Neutrophil (primary cell): ENCODE measurements at regions not wholly inside any gene's neighbourhood (a gene's known extent, or its start where the extent isn't known, plus 50 kb on each side); places are given as distances from the start of the nearest gene placed in this dataset.

Experiments used
- H3K27ac ChIP-seq: fragments of 200-600 bp; sonication (generic); 2 replicates; pipeline ENCODE4 v1.5.1; 2016; ENCODE audit warnings: mild to moderate bottlenecking, moderate library complexity
- H3K27me3 ChIP-seq: fragments of 200-600 bp; sonication (generic); 2 replicates; pipeline ENCODE4 v1.6.0; 2016; ENCODE audit warnings: mild to moderate bottlenecking
- H3K36me3 ChIP-seq: fragments of 200-600 bp; sonication (generic); 2 replicates; pipeline ENCODE4 v1.5.1; 2017
- H3K4me1 ChIP-seq, 2 experiments: fragments of 200-600 bp in 1 of 2; sonication (generic) in 1 of 2; 1 replicate in 1 of 2; 2 replicates in 1 of 2; pipeline versions ENCODE4 v1.5.1 to v1.6.1; 2013 to 2016; ENCODE audit warnings: low read depth in 1 of 2, low read length in 1 of 2, mild to moderate bottlenecking in 1 of 2, moderate library complexity in 1 of 2; ENCODE audit not compliant: control insufficient read depth in 1 of 2, insufficient read depth in 1 of 2
- H3K4me3 ChIP-seq, 2 experiments: fragments of 200-600 bp in 1 of 2; sonication (generic) in 1 of 2; 1 replicate in 1 of 2; 2 replicates in 1 of 2; pipeline ENCODE4 v1.5.1; 2013 to 2016; ENCODE audit warnings: low read depth in 1 of 2, low read length in 1 of 2, mild to moderate bottlenecking in 1 of 2, moderate library complexity in 1 of 2
- H3K9me3 ChIP-seq: fragments of 200-600 bp; sonication (generic); 2 replicates; pipeline ENCODE4 v1.5.1; 2016
- CTCF ChIP-seq: fragments of 200-600 bp; sonication (generic); IDR thresholded peaks from 2 replicates; pipeline ENCODE4 v1.5.1; 2016; ENCODE audit warnings: antibody characterized with exemption

DNA sequence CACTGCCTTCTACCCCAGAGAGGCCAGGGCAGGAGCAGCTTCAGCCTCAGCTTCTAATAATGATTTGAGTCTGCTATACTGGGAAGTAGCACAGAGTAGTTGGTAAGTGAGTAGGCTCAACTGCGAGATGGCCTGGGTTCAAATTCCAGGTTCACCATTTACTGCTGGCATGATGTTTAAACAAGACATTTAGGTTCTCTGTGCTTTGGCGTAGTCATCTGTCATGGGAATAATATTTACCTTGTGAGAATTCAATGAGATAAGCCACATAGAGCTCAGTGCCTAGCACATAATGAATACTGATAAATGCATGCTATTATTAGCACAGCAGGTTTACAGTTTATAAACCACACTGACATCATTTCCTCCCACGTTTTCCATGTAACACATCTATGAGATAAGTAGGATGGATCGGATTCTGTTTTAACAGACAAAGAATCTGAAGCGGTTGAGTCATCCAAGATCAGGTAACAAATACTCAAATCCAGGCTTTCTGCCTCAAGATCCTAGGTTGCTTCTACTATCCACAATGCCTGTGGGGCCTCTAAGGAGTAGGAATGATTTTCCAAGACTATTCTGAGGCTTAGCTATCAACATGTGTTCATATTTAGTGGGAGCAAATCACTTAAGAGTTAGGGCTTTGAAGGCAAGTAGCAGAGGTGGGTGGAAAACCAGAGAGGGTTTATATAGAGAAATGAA, 72.9 kb upstream of the DTNBP1 start:
- TF ChIP-seq CTCF = no peak
- H3K27me3 ChIP-seq = peaks cover 17% of the 10 kb centered on the region
- H3K36me3 ChIP-seq = no peaks in the 10 kb centered on the region
- H3K4me1 ChIP-seq = no peaks in the 10 kb centered on the region
- no peaks in the 10 kb centered on the region for H3K9me3 ChIP-seq
- no peak overlapping the region for H3K4me3 ChIP-seq
- no peak overlapping the region for H3K27ac ChIP-seq

GRCh38 chr6:15734118-15734897, 71.5 kb upstream of the DTNBP1 start:
- H3K4me3 ChIP-seq = no peak overlapping the region
- no peak overlapping the region for H3K27ac ChIP-seq
- no peaks in the 10 kb centered on the region for H3K36me3 ChIP-seq
- peaks cover 17% of the 10 kb centered on the region for H3K27me3 ChIP-seq
- no peaks in the 10 kb centered on the region for H3K9me3 ChIP-seq
- no peaks in the 10 kb centered on the region for H3K4me1 ChIP-seq
- no peak for TF ChIP-seq CTCF

GRCh38 chr6:15730922-15731321, 68.1 kb upstream of the DTNBP1 start:
- Histone ChIP-seq H3K27me3 (peaks cover 17% of the 10 kb centered on the region), H3K4me3 (no peak overlapping the region), H3K4me1 (no peaks in the 10 kb centered on the region), H3K36me3 (no peaks in the 10 kb centered on the region), H3K27ac (no peak overlapping the region), H3K9me3 (no peaks in the 10 kb centered on the region)
- no peak for TF ChIP-seq CTCF

GRCh38 chr6:15730442-15730841, 67.6 kb upstream of the DTNBP1 start:
- H3K36me3 ChIP-seq = no peaks in the 10 kb centered on the region
- peaks cover 17% of the 10 kb centered on the region for H3K27me3 ChIP-seq
- no peaks in the 10 kb centered on the region for H3K4me1 ChIP-seq
- no peak overlapping the region for H3K27ac ChIP-seq
- H3K9me3 ChIP-seq = no peaks in the 10 kb centered on the region
- H3K4me3 ChIP-seq = no peak overlapping the region
- TF ChIP-seq CTCF = no peak

DNA sequence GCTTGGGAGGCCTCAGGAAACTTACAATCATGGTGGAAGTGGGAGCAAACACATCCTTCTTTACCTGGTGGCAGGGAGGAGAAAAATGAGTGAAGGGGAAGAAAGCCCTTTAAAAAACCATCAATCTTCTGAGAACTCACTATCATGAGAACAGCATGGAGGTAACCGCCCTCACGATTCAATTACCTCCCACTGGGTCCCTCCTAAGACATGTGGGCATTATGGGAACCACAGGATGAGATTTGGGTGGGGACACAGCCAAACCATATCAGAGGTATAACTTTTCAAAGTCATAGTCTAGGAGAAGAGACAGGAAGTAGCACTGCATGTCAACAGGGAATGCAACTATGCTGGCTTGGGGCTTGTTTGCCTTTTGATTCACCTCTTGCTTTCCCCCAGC, 59.9 kb upstream of the DTNBP1 start:
- TF ChIP-seq CTCF = no peak
- Histone ChIP-seq H3K36me3 (no peaks in the 10 kb centered on the region), H3K27me3 (no peaks in the 10 kb centered on the region), H3K4me1 (no peaks in the 10 kb centered on the region), H3K4me3 (no peak overlapping the region), H3K27ac (no peak overlapping the region), H3K9me3 (no peaks in the 10 kb centered on the region)
